GM19463 (cell line): ENCODE measurements at regions not wholly inside any gene's neighbourhood (a gene's known extent, or its start where the extent isn't known, plus 50 kb on each side); places are given as distances from the start of the nearest gene placed in this dataset.
"Not testable (repeated sequence)": the region's sequence is repeated elsewhere in the genome, so short reads cannot be mapped to it uniquely, and the experiment has no call there.

Source experiments
- ATAC-seq: cut with Tn5 transposase; IDR thresholded peaks from one replicate; pipeline ENCODE4 v1.9.1; 2021; ENCODE audit warnings: mild to moderate bottlenecking, moderate library complexity; ENCODE audit not compliant: unreplicated experiment

GRCh38 chr2:43075054-43075593, 151.3 kb downstream of the ZFP36L2 start:
- no peak for ATAC-seq

GRCh38 chr2:43074592-43075053, 151.8 kb downstream of the ZFP36L2 start:
- ATAC-seq = no peak

- no peak for ATAC-seq
Measured at GRCh38 chr2:43074052-43074451, 152.4 kb downstream of the ZFP36L2 start.

- ATAC-seq = no peak
Measured at GRCh38 chr2:43073401-43073825, 153.0 kb downstream of the ZFP36L2 start.

DNA sequence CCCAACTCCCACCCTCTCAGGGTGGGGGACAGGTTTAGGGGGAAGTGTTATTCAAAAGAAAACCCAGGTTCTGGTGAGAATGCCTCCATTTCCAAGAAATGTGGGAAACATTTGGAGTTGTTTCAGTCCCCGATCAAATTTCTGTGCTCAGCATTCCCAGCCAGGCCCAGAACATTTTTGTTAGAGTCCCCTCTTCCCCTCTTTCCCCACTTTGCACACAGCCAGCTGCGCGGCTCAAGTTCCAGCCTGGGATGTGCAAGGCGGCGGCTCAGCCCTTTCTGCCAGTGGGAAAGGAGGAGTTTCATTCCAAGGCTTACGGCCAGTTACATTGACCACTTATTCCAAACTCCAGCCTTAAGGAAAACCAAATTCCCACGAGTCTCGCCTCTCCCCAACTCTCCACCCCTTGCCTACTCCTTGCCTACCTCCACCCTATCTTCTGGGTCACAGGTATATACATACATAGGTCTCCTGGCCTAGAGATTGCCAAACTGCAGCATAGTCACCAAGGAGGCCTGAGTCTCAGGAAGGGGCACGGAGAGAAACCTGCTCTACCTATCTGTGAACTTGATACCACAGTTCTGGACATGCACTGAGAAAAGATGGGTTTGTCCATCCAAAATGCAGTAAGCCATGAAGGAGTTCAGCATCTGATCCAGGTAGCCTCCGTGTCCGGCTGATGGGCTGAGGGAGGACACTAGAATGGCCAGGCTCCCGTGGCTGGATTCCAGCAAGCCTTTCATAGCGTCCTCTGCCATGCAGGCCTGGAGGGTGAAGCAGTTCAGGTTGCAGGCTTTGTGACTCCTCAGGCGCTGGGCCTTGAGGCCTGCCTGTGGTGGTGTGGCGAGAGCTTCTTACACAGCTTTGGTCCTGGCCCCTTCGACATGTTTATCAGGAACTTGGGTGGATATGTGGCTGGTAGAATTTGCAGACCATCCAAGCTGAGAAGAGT, 154.5 kb downstream of the ZFP36L2 start:
- ATAC-seq = no peak

- no peak for ATAC-seq
Measured at GRCh38 chr2:43070676-43071502, 155.5 kb downstream of the ZFP36L2 start.

- ATAC-seq = no peak
Measured at GRCh38 chr2:43070030-43070429, 156.4 kb downstream of the ZFP36L2 start.

GRCh38 chr2:43068631-43069517, 157.5 kb downstream of the ZFP36L2 start:
- no peak for ATAC-seq

GRCh38 chr2:43068041-43068533, 158.3 kb downstream of the ZFP36L2 start:
- no peak for ATAC-seq

DNA sequence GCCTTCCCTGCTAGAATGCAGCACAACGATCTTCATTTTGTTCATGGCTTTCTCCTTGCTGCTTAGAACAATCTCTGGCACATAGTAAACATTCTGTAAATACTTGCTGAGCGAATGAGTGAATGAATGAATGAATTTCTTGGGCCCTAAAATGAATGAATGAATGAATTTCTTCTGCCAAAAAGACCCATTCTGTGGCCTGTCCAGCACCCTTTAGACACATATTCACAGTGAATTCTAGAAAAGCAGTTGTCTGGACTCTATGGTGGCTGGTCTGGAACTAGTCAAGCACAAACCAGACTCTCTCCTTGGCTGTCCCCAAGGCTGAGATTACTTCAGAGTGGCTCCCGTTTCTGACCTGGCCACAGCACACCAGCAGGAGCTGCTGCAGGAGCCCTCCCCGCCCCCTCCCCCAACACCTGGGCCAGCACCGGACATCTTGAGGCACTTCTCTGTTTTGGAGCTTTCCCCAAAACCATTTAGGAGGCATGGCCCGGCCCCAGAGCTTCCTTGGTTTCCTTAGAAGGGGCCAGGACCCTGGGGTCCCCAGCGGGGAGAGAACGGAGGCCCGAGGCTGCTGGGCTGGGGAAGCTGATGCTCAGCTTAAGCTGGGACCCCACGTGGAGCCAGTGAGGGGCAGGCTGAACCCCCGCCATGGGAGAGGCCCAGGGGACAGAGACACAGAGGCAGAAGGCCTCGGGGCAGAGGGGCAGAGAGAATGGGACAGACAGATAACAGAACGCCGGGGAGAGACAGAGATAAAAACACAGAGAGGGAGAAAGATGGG, 159.0 kb downstream of the ZFP36L2 start:
- ATAC-seq = no peak

DNA sequence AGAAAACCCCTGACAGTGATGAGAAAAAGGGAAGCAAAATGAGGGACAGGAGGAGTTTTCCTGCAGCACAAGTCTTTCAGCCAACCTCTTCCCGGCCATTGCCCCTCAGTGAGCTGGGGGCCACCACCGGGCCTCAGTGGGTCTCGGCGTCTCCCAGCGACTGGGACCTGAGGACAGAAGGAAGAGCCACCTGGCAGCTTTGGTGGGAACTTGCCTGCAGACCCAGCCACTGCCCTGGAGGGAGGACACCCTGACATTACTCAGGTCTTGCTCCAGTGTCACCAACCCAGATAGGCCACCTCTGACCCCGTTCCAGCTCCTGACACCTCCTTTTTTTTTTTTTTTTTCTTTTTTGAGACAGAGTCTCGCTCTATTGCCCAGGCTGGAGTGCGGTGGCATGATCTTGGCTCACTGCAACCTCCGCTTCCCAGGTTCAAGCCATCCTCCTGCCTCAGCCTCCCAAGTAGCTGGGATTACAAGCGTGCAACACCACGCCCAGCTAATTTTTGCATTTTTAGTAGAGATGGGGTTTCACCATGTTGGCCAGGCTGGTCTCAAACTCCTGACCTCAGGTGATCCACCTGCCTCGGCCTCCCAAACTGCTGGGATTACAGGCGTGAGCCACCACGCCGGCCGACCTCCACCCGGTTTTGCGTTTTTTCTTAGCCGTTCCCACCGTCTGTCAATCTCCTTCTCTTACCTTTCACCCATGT, 159.7 kb downstream of the ZFP36L2 start:
- ATAC-seq = not testable (repeated sequence)

GRCh38 chr2:43065871-43066270, 160.5 kb downstream of the ZFP36L2 start:
- ATAC-seq = no peak

- ATAC-seq = no peak
Measured at GRCh38 chr2:43065036-43065435, 161.4 kb downstream of the ZFP36L2 start.

GRCh38 chr2:43063096-43063495, 163.3 kb downstream of the ZFP36L2 start:
- ATAC-seq = not testable (repeated sequence)

DNA sequence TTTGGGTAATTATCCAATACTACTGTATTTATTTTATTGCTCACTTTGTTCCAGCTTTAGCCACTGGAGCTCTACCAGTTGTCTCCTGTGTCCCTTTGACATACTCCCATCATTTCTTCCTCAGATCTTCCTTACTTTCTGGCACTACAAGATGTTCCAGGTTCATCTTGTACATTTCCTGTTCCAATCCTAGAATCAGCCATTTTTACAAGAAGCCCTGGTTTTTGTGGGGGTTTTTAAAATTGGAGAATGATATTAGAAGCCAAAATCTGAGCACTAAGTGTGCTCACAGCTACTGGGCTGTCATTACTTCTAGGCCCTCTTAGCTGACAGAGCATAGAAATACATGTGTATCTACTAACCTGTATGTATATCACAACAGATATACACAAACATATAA, 164.3 kb downstream of the ZFP36L2 start:
- ATAC-seq = no peak

GRCh38 chr2:43060390-43061016, 165.9 kb downstream of the ZFP36L2 start:
- ATAC-seq = no peak

- peak; percentile 82 for ATAC-seq
Measured at GRCh38 chr2:43059183-43059897, 167.1 kb downstream of the ZFP36L2 start.

DNA sequence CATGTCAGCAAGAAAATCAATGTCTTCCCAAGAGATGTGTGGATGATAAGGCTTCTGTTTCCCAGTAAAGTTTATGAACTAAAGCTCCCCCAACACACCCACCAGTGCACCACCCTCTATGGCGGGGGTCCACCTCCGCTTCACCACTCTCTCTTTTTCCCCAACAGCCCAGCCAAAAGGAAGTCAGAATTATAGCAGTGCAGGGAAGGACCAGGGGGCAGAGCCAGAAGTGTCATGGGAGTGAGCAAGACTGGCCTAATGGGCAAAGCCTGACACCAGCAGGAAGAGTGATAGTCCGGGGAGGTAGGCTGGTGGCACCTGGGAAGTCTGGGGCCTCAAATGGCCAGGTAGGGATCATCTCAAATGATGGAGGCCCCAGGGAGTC, 167.7 kb downstream of the ZFP36L2 start:
- no peak for ATAC-seq
